ENCODE measurements at regions not wholly inside any gene's neighbourhood (a gene's known extent, or its start where the extent isn't known, plus 50 kb on each side); places are given as distances from the start of the nearest gene placed in this dataset.

DNA sequence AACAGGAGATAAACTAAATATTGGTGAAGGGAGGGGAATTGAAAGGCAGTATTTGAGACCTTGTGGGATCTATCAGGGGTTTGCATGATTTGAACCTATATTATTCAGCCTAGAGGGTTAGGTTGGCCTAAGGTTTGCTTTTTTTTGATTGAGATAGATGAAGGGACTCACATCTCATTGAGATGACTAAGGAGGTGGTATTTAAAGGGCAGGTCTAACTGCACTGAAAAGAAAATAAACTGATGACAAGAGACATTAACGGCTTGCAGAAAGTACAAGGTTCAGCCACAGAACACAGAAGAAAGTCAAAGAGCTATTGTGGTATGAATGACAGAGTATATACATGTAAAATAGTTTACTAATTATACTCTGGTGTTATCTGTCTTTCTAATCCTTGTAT, 412.7 kb downstream of the CDH10 start:
- dilution Hi-C loops (cut with HindIII; ENCODE audit: low sequenced_read_pairs, unreplicated experiment), result no loop called here
- H3K36me3 ChIP-seq (ENCODE audit: control insufficient read depth, insufficient read depth, low read length), result no peaks in the 10 kb centered on the region
- H2BK20ac ChIP-seq (ENCODE audit: low read depth, low read length), result no peak overlapping the region
- H3K4ac ChIP-seq (ENCODE audit: low read depth, low read length), result no peak overlapping the region
- ATAC-seq (ENCODE audit: low read depth) (no peak), DNase-seq (no peak)
- no peak overlapping the region for H3K9ac ChIP-seq (ENCODE audit: low read depth, low read length)
- no peaks in the 10 kb centered on the region for H3K27me3 ChIP-seq (ENCODE audit: control insufficient read depth, insufficient read depth, low read length)
- H3K18ac ChIP-seq (ENCODE audit: low read depth, low read length), result no peak overlapping the region
- H4K20me1 ChIP-seq (ENCODE audit: insufficient read depth, low read length), result no peaks in the 10 kb centered on the region
- no peak overlapping the region for H2BK5ac ChIP-seq (ENCODE audit: low read depth, low read length, poor library complexity, severe bottlenecking)
- H2AK5ac ChIP-seq (ENCODE audit: low read depth, low read length), result no peak overlapping the region
- no peak overlapping the region for H3K23ac ChIP-seq (ENCODE audit: low read depth, low read length)
- no peak overlapping the region for H4K8ac ChIP-seq (ENCODE audit: low read depth in 2 of 2, low read length in 2 of 2)
- no peak overlapping the region for H2AK9ac ChIP-seq (replicated peaks; ENCODE audit: low read depth, low read length, poor library complexity)
- intact Hi-C loops (cut with micrococcal nuclease), result no loop called here
- no peak overlapping the region for H4K91ac ChIP-seq (ENCODE audit: insufficient read depth, low read depth, low read length)
- no peak overlapping the region for H3K4me2 ChIP-seq (ENCODE audit: low read depth, low read length)
- H3K14ac ChIP-seq (replicated peaks; ENCODE audit: low read depth, low read length), result no peak overlapping the region
- TF ChIP-seq CEBPB (IDR thresholded peaks at IDR 0.05; ENCODE audit: low read depth, low read length) (no peak), RCOR1 (IDR thresholded peaks at IDR 0.05; ENCODE audit: insufficient replicate concordance, low read length) (no peak), MAFK (IDR thresholded peaks at IDR 0.05; ENCODE audit: low read depth, low read length) (no peak), ELK1 (IDR thresholded peaks at IDR 0.05; ENCODE audit: borderline replicate concordance, low read depth, low read length) (no peak), MXI1 (IDR thresholded peaks at IDR 0.05; ENCODE audit: borderline replicate concordance, low read depth, low read length) (no peak), BHLHE40 (IDR thresholded peaks at IDR 0.05; ENCODE audit: low read depth, low read length) (no peak), CHD1 (IDR thresholded peaks at IDR 0.05; ENCODE audit: low read depth, low read length) (no peak), POLR2A (IDR thresholded peaks at IDR 0.05; ENCODE audit: low read depth, low read length) (no peak), MAZ (IDR thresholded peaks at IDR 0.05; ENCODE audit: borderline replicate concordance, low read depth, low read length) (no peak), NFE2L2 (IDR thresholded peaks at IDR 0.05; ENCODE audit: low read depth, low read length) (no peak), RFX5 (IDR thresholded peaks at IDR 0.05; ENCODE audit: low read depth, low read length) (no peak)
- in situ Hi-C loops (cut with MboI; ENCODE audit: low sequenced_read_pairs), result no loop called here
- BruUV-seq (replicated peaks), result no TSS peak
- H3K9me3 ChIP-seq (ENCODE audit: control insufficient read depth, insufficient read depth, low read length), result peaks cover 7% of the 10 kb centered on the region
- no peaks in the 10 kb centered on the region for H3K4me1 ChIP-seq (ENCODE audit: control insufficient read depth, insufficient read depth, low read length)
- CTCF ChIA-PET, result no interaction called here
- H4K5ac ChIP-seq (ENCODE audit: low read depth, low read length), result no peak overlapping the region
- no peak overlapping the region for H2BK15ac ChIP-seq (ENCODE audit: low read depth, low read length)
- no peak overlapping the region for H2BK120ac ChIP-seq (ENCODE audit: low read depth, low read length)
- POLR2A ChIA-PET (ENCODE audit: unreplicated experiment), result no interaction called here
- no peak overlapping the region for H3K56ac ChIP-seq (ENCODE audit: extremely low read depth, insufficient read depth, low read length)
- H3K79me1 ChIP-seq (ENCODE audit: low read depth in 1 of 2, low read length in 2 of 2), result no peaks in the 10 kb centered on the region
- no peak overlapping the region for H3K27ac ChIP-seq (ENCODE audit: insufficient read depth, low read length)
- H3K4me3 ChIP-seq (ENCODE audit: insufficient read depth, low read depth, low read length), result no peak overlapping the region
- no CpG with 5 or more reads among the region's 1 CpG for WGBS, 2 experiments (ENCODE audit: extremely low coverage in 2 of 2, insufficient read length in 1 of 2)
- H3K9me1 ChIP-seq (ENCODE audit: insufficient read depth, low read length), result no peaks in the 10 kb centered on the region
- H2AFZ ChIP-seq (replicated peaks; ENCODE audit: low read length, poor library complexity), result no peak overlapping the region

All from IMR-90 (cell line).